Suppressor macrophage treated with lipopolysaccharide for 4 hours (primary cell): ENCODE measurements at regions not wholly inside any gene's neighbourhood (a gene's known extent, or its start where the extent isn't known, plus 50 kb on each side); places are given as distances from the start of the nearest gene placed in this dataset.

Experiments
- DNase-seq: peaks from one replicate; pipeline ENCODE4 v3.0.0-alpha.2; 2020

DNA sequence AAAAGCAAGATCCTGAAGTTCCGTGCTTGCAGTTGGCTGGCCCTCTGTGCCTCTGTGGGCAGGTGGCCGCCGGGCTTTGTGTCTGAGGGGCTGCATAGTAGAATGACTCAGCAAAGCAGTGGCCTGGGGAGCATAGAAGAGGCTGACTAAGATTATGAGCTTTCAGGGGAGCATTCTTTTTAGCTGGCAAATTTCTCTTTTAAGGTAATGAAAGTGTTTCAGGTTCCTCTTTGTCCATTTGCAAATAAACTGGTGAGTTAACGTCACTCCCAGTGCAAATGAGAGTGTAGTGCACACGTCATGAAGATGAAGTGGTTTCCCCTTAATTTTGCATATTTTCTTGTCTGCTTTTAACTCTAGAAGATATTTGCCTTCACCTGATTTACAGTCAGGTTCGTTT lies 98.6 kb downstream of the BCL2L11 start:
- DNase-seq: peak; percentile 78

DNA sequence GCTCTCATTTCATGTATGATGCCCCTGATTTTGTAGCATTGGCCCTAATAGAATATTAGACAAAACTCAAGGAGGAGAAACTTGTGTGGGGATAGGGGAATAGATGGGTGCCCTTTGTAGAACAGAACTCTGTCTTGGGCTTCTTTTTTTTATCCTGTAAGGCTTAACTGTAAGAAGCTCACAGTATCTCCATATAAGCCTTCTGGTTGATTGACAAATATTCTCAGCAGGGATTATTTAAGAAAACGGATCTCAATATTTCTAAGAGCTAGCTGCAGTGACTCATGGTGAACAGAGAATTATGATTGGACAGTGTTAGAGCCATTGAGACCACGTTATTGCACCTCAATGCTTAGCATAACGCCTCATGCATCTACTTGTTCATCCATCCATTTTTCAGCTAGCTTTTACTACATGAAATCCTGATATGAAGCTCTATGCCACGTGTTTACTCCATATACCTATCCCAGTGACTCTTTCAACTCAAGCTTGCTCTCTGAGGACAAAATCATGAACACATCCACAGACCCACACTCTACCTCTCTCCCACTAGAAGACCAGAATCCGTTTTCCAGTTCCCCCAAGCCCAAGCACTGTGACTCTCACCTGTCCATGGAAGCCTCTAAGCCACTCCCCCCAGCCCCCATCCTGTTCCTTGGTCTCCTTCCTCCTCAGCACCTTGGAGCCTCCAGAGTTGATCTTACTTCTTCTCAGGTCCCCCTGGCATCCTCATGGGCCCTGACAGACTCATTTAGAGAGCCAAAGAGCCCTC lies 99.2 kb downstream of the BCL2L11 start:
- no peak for DNase-seq

GRCh38 chr2:111220962-111221361 lies 100.2 kb downstream of the BCL2L11 start:
- no peak for DNase-seq

DNA sequence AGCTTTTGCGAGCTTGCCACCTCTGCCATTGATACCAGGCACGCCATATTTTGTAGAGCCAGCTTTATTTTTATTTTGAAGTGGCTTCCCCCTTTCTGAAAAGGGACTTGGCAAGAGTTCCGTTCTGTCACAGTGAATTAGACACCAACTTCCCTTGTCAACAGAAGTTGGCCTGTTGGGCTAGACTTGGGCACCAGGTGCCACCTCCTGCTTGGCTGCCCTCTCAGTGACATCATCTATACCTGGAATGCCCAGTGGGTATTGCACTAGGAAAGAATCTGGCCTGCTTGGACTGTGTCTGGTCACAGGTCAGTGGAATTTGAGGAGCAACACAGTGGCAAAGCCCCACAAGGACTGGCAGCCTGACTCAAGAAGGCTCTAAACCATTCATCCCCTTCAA lies 101.0 kb downstream of the BCL2L11 start:
- DNase-seq: no peak

DNA sequence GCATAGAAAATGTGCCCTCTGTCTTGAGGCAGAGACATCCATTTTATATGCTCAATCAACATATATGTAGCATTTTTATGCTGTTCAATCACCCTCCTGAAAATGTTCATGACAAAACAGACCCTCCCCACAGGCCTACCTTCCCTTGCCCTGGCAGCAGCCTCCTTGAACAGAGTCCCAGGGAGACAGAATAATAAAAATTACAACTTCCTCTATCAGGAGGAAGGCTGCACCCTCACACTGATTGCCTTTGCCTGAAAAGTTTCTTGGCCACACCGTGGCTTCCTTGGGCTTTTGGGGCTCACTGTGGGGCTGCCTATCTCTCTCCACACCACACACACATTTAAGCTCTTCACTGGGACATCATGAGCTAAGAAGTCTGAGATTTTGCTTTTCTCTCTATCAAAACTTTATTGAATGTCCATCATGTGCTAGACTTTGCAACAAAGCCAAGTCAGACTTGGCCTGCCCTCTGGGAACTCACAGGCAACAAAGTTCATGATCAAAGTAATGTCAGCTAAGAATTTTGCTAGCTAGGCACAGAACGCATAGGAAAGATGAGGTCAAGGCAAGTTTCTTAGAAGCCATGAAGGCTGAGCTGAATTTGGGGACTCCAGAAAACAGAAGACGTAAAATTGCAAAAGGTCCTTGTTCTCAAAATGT lies 101.6 kb downstream of the BCL2L11 start:
- DNase-seq: no peak

- DNase-seq: no peak
Measured at GRCh38 chr2:111225856-111226255, 105.1 kb downstream of the BCL2L11 start.

DNA sequence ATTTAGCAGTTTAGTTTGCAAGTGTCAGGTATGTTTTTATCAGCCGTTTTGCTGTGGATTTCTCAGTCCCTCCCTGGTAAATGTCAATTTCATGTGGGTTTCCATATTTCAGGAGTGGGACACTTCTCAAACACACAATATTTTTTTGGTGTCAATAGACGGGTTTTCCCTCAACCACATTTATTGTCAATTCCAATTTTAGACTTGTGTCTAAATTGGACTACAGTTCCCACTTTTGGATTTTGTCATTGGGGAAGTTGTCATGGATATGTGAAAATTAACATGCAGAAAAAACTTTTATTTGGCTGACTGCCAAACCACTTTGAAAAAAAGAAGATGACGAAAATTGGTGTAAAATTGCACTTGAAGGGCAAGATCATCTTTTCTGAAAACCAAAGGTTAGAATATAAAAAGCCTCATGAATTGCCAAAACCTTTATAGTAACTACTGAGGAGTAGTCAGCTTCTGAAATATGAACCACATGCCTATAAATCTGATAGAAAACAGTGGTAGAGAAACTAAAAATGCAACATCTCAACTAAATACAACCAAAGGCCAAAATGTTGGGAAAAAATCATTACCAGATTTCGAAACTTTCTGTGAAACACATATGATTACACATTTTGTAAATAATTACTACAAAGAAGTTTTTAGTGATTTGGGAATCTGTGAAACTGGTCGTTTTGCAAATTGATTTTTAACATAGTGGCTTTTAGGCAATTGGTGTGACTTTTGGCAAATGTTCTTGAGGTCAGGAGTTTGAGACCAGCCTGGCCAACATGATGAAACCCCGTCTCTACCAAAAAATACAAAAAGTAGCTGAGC lies 106.4 kb downstream of the BCL2L11 start:
- peak; percentile 93 for DNase-seq

DNA sequence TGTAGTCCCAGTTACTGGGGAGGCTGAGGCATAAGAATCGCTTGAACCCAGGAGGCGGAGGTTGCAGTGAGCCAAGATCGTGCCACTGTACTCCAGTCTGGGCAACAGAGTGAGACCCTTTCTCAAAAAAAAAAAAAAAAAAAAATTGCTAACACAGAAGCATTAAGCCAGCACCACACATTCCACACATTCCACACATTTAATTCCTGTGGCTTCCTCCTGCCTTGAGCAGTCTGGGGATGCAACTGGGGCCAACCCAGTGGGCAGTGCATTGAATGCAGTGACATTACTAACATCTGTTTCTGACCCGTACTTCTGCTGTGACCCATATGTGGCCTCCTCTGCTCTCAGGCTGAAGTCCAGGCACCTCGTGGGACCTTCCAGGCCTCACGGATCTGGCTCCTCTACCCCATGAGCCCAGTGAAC lies 107.0 kb downstream of the BCL2L11 start:
- no peak for DNase-seq

- DNase-seq: no peak
Measured at GRCh38 chr2:111231532-111232252, 111.0 kb downstream of the BCL2L11 start.

GRCh38 chr2:111235192-111236015 lies 114.7 kb downstream of the BCL2L11 start:
- no peak for DNase-seq

GRCh38 chr2:111236025-111236424 lies 115.3 kb downstream of the BCL2L11 start:
- DNase-seq: no peak

- DNase-seq: peak; percentile 62
Measured at GRCh38 chr2:111238296-111238695, 117.6 kb downstream of the BCL2L11 start.

DNA sequence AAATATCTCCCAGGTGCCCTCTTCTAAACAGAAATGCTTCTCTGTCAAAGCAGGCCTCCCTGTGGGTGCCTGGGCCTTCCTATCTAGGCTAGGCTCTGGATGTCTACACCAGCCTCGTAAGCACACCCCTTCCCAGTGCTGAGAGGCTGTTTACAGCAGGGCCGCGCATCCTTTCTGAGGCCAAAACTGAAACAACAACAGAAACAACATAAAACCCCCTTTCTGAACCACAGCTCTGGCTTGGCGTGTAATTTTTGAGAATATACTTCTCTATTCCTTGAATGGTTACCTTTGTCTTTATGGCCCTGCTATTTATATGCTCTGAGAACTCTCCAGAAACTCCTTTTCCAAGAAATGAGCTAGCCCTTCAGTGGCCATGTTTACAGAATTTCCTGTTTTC lies 118.4 kb downstream of the BCL2L11 start:
- DNase-seq: peak; percentile 65

- DNase-seq: no peak
Measured at GRCh38 chr2:111239581-111240249, 119.0 kb downstream of the BCL2L11 start.

DNA sequence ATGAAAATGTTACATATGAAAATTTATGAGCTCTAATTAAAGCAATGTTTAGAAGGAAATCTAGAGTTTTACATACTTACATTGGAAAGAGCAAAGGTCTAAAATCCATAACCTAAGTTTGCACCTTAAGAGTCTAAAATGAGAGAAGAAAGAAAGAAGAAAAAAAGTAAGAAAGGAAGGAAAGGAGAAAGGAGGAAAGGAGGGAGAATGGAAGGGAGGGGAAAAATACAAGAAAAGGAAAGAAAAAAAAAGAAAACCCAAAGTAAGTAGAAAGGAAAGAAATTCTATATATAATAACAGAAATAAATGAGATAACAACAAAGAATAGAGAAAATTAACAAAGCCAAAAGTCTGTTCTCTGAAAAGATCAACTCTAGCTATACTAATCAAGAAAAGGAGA lies 122.6 kb downstream of the BCL2L11 start:
- no peak for DNase-seq

DNA sequence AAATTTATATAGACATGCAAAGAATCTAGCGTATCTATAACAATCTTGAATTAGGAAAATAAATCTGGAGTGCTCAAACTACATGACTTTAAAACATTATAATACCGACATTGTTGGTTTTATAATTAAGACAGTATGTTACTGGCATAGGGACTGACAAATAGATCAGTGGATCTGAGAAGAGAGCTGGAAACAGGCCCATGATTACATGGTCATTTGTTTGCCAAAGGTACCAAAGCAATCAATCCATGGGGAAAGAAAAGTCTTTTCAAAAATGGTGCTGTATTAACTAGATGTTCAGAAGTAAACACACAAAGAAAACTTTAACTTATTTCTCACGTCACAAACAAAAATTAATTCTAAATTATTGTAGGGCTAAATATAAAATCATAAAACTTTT lies 124.2 kb downstream of the BCL2L11 start:
- DNase-seq: no peak

DNA sequence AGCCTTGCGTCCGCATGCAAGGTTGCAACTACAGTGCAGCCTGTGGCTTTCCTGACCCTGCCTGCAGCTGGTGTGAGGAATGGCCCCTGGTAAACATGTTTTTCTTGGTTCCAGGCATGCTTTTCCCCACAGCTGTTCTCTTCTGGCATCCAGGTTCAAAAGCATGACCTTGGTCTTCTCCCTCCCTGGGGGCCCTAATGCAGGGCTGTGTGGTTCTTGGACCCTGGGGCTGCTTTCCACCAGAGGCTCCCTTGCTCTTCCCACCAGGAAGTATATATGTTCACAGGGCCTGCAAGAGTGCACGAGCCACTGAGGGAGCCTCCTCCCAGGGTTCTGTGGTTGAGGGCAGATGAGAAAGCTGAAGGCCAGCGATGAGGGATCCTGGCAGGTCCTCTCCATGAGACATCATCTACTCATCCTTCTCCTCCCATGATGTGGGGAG lies 125.9 kb downstream of the BCL2L11 start:
- DNase-seq: no peak

- no peak for DNase-seq
Measured at GRCh38 chr2:111247491-111247890, 126.8 kb downstream of the BCL2L11 start.

DNA sequence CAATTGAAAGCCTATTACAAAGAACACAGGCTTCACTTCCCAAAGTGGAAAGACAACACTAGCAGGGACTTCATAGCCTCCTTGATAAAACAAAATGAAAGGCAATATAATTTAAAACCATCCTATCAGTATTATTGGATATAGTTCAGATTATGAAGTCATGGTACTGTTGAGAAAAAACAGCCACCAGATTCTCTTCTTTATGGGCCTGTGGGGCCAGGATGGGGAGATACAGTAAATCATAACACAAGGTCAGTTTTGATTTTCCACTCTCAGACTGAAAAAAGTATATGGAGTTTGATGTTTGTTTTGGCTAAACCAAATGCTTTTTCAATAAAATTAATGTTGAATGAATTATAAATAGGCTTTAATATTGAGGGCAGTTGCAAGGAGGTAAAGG lies 129.1 kb downstream of the BCL2L11 start:
- DNase-seq: no peak

DNA sequence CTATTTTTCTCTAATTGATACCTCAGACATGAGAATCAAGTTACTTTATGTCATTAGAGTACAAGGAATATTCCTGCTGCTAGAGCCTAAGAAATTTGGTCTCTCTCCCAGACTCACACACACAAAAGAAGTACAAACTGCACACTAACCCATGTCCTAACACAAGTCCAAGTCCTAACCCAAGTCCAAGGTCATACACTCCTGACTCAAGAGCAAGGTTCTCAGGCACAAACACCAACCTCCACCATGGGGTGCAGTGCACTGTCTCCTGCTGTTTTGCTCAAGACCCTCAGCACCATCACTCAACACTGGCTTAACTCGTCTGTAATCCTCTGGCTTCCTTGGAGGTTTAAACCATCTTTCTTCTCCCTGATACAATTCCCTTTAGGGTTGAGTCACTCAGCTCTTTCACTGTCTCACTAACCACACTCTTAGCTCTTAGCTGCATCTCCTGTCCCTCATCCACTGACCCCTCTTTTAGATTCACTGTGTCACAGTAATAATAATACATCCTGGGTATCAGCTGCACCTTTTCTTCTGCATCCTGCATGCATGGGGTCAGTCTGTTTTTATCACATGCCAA lies 129.8 kb downstream of the BCL2L11 start:
- no peak for DNase-seq

- DNase-seq: no peak
Measured at GRCh38 chr2:111251711-111252110, 131.0 kb downstream of the BCL2L11 start.
